HEK293 (cell line): ENCODE measurements at regions not wholly inside any gene's neighbourhood (a gene's known extent, or its start where the extent isn't known, plus 50 kb on each side); places are given as distances from the start of the nearest gene placed in this dataset.

Source experiments
- CTCF ChIA-PET: fragments of 350-600 bp; formaldehyde crosslinking; extraction: SDS; loops from one replicate; lab custom pipeline; 2021; ENCODE audit warnings: antibody characterized with exemption; lab: Yijun Ruan, JAX
- POLR2A ChIA-PET: fragments of 300-600 bp; formaldehyde crosslinking; extraction: SDS; loops from one replicate; lab custom pipeline; 2020; ENCODE audit warnings: antibody characterized with exemption, inconsistent platforms; lab: Yijun Ruan, JAX
- H3K27ac ChIP-seq: fragments of 200-500 bp; sonication (Bioruptor generic); 2 replicates; pipeline ENCODE4 v1.5.1; 2014; ENCODE audit warnings: low read depth, low read length, control low read depth, inconsistent platforms; ENCODE audit errors: extremely low read depth
- H3K36me3 ChIP-seq, 2 experiments: fragments of 200-500 bp in 1 of 2; sonication (Bioruptor generic) in 1 of 2; 1 replicate in 1 of 2; 2 replicates in 1 of 2; pipeline ENCODE4 v1.5.1; 2014 to 2017; ENCODE audit warnings: inconsistent platforms in 2 of 2, low read length in 2 of 2; ENCODE audit not compliant: control insufficient read depth in 2 of 2, insufficient read depth in 1 of 2
- H3K4me1 ChIP-seq: fragments of 200-500 bp; sonication (Bioruptor generic); 2 replicates; pipeline ENCODE4 v1.5.1; 2014; ENCODE audit warnings: mild to moderate bottlenecking, low read length, inconsistent platforms; ENCODE audit not compliant: control insufficient read depth, insufficient read depth
- H3K4me3 ChIP-seq: 2 replicates; pipeline ENCODE4 v1.5.1; 2011; ENCODE audit warnings: low read depth, mild to moderate bottlenecking, control low read depth, low read length, moderate library complexity
- H3K9me3 ChIP-seq: fragments of 200-500 bp; sonication (Bioruptor generic); 2 replicates; pipeline ENCODE4 v1.5.1; 2014; ENCODE audit warnings: low read depth, low read length, inconsistent platforms; ENCODE audit not compliant: control insufficient read depth, insufficient read depth
- RBAK ChIP-seq: fragments of 450-650 bp; formaldehyde crosslinking; IDR thresholded peaks from 2 replicates; pipeline ENCODE4 v1.5.1; 2016; ENCODE audit warnings: missing biosample characterization, missing genetic modification characterization
- SP2 ChIP-seq: fragments of 450-650 bp; formaldehyde crosslinking; IDR thresholded peaks from 2 replicates; pipeline ENCODE4 v1.5.1; 2016; ENCODE audit warnings: missing biosample characterization, missing genetic modification characterization
- ZBTB17 ChIP-seq: fragments of 450-650 bp; formaldehyde crosslinking; IDR thresholded peaks from 2 replicates; pipeline ENCODE4 v1.5.1; 2016; ENCODE audit warnings: missing biosample characterization, missing genetic modification characterization
- ZFP69B ChIP-seq: fragments of 450-650 bp; formaldehyde crosslinking; IDR thresholded peaks from 2 replicates; pipeline ENCODE4 v1.5.1; 2016; ENCODE audit warnings: missing biosample characterization, missing genetic modification characterization
- ZIC2 ChIP-seq: fragments of 450-650 bp; formaldehyde crosslinking; IDR thresholded peaks from 2 replicates; pipeline ENCODE4 v1.5.1; 2016; ENCODE audit warnings: missing biosample characterization, missing genetic modification characterization
- ZNF112 ChIP-seq: fragments of 450-650 bp; formaldehyde crosslinking; IDR thresholded peaks from 2 replicates; pipeline ENCODE4 v1.5.0; 2017; ENCODE audit warnings: missing biosample characterization, missing genetic modification characterization
- ZNF132 ChIP-seq: fragments of 450-650 bp; formaldehyde crosslinking; IDR thresholded peaks from 2 replicates; pipeline ENCODE4 v1.5.1; 2017; ENCODE audit warnings: missing biosample characterization, missing genetic modification characterization, borderline replicate concordance
- ZNF155 ChIP-seq: fragments of 450-650 bp; formaldehyde crosslinking; IDR thresholded peaks from 2 replicates; pipeline ENCODE4 v1.5.1; 2016; ENCODE audit warnings: missing biosample characterization, missing genetic modification characterization
- ZNF302 ChIP-seq: fragments of 450-650 bp; formaldehyde crosslinking; IDR thresholded peaks from 2 replicates; pipeline ENCODE4 v1.5.1; 2016; ENCODE audit warnings: missing biosample characterization, missing genetic modification characterization, low read depth
- ZNF404 ChIP-seq: fragments of 450-650 bp; formaldehyde crosslinking; IDR thresholded peaks from 2 replicates; pipeline ENCODE4 v1.5.1; 2017; ENCODE audit warnings: missing biosample characterization, missing genetic modification characterization
- ZNF660 ChIP-seq: fragments of 450-650 bp; IDR thresholded peaks from 2 replicates; pipeline ENCODE4 v1.5.1; 2018; ENCODE audit warnings: missing biosample characterization, mild to moderate bottlenecking, missing genetic modification characterization
- TF ChIP-seq, protein P1 (sequence below): fragments of 450-650 bp; formaldehyde crosslinking; IDR thresholded peaks from 2 replicates; pipeline ENCODE4 v1.5.1; 2016; ENCODE audit warnings: missing biosample characterization, missing genetic modification characterization
- TF ChIP-seq, protein P2 (sequence below): fragments of 450-650 bp; formaldehyde crosslinking; conservative IDR thresholded peaks from 2 replicates; pipeline ENCODE4 v1.5.1; 2016; ENCODE audit warnings: low read depth, missing biosample characterization, missing genetic modification characterization
- TF ChIP-seq, protein P3 (sequence below): fragments of 450-650 bp; formaldehyde crosslinking; optimal IDR thresholded peaks from 2 replicates; pipeline ENCODE3; 2016; ENCODE audit warnings: missing biosample characterization, mild to moderate bottlenecking, missing genetic modification characterization
- TF ChIP-seq, protein P4 (sequence below): fragments of 450-650 bp; IDR thresholded peaks from 2 replicates; pipeline ENCODE4 v1.5.1; 2018; ENCODE audit warnings: missing biosample characterization, mild to moderate bottlenecking, missing genetic modification characterization
- TF ChIP-seq, protein P5 (sequence below): fragments of 450-650 bp; formaldehyde crosslinking; conservative IDR thresholded peaks from 2 replicates; pipeline ENCODE4 v1.5.1; 2016; ENCODE audit warnings: low read depth, missing biosample characterization, missing genetic modification characterization

DNA sequence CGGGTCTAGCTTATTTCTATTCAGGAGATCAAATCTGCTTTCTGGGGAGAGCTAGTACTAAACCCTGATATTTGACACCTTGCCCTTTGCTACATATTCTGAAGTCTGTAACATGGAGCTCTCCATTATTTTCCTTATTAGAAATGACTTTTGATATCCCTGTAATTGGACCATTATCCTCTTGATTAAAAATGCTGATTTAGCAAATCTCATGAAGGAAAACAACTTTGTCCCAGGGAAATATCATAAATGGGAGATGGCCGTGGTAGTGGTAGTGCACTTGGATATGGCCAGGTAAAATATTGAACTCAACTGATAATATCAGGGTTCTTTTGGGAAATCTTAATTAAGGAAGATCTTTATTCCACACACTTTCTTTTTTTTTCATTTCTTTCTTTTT is 326.5 kb downstream of the RPRM start:
- Histone ChIP-seq H3K27ac (no peak overlapping the region), H3K4me1 (no peaks in the 10 kb centered on the region), H3K36me3 (no peaks in the 10 kb centered on the region), H3K4me3 (no peak overlapping the region), H3K9me3 (no peaks in the 10 kb centered on the region)
- TF ChIP-seq, protein P1, sequence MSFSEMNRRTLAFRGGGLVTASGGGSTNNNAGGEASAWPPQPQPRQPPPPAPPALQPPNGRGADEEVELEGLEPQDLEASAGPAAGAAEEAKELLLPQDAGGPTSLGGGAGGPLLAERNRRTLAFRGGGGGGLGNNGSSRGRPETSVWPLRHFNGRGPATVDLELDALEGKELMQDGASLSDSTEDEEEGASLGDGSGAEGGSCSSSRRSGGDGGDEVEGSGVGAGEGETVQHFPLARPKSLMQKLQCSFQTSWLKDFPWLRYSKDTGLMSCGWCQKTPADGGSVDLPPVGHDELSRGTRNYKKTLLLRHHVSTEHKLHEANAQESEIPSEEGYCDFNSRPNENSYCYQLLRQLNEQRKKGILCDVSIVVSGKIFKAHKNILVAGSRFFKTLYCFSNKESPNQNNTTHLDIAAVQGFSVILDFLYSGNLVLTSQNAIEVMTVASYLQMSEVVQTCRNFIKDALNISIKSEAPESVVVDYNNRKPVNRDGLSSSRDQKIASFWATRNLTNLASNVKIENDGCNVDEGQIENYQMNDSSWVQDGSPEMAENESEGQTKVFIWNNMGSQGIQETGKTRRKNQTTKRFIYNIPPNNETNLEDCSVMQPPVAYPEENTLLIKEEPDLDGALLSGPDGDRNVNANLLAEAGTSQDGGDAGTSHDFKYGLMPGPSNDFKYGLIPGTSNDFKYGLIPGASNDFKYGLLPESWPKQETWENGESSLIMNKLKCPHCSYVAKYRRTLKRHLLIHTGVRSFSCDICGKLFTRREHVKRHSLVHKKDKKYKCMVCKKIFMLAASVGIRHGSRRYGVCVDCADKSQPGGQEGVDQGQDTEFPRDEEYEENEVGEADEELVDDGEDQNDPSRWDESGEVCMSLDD (tag by site-specific recombination): no peak
- TF ChIP-seq, protein P2, sequence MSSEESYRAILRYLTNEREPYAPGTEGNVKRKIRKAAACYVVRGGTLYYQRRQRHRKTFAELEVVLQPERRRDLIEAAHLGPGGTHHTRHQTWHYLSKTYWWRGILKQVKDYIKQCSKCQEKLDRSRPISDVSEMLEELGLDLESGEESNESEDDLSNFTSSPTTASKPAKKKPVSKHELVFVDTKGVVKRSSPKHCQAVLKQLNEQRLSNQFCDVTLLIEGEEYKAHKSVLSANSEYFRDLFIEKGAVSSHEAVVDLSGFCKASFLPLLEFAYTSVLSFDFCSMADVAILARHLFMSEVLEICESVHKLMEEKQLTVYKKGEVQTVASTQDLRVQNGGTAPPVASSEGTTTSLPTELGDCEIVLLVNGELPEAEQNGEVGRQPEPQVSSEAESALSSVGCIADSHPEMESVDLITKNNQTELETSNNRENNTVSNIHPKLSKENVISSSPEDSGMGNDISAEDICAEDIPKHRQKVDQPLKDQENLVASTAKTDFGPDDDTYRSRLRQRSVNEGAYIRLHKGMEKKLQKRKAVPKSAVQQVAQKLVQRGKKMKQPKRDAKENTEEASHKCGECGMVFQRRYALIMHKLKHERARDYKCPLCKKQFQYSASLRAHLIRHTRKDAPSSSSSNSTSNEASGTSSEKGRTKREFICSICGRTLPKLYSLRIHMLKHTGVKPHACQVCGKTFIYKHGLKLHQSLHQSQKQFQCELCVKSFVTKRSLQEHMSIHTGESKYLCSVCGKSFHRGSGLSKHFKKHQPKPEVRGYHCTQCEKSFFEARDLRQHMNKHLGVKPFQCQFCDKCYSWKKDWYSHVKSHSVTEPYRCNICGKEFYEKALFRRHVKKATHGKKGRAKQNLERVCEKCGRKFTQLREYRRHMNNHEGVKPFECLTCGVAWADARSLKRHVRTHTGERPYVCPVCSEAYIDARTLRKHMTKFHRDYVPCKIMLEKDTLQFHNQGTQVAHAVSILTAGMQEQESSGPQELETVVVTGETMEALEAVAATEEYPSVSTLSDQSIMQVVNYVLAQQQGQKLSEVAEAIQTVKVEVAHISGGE: no peak
- TF ChIP-seq ZNF155 (tag by site-specific recombination) (no peak), SP2 (tag by site-specific recombination) (no peak), ZFP69B (tag by site-specific recombination) (no peak), ZIC2 (tag by site-specific recombination) (no peak)
- TF ChIP-seq, protein P3, sequence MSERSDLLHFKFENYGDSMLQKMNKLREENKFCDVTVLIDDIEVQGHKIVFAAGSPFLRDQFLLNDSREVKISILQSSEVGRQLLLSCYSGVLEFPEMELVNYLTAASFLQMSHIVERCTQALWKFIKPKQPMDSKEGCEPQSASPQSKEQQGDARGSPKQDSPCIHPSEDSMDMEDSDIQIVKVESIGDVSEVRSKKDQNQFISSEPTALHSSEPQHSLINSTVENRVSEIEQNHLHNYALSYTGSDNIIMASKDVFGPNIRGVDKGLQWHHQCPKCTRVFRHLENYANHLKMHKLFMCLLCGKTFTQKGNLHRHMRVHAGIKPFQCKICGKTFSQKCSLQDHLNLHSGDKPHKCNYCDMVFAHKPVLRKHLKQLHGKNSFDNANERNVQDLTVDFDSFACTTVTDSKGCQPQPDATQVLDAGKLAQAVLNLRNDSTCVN: no peak
- CTCF ChIA-PET: interaction anchor here (1.5 kb wide), 1 partner anchor 226 kb away, joined by 3 read pairs; no protein-coding TSS in a partner anchor
- POLR2A ChIA-PET: no interaction called here

DNA sequence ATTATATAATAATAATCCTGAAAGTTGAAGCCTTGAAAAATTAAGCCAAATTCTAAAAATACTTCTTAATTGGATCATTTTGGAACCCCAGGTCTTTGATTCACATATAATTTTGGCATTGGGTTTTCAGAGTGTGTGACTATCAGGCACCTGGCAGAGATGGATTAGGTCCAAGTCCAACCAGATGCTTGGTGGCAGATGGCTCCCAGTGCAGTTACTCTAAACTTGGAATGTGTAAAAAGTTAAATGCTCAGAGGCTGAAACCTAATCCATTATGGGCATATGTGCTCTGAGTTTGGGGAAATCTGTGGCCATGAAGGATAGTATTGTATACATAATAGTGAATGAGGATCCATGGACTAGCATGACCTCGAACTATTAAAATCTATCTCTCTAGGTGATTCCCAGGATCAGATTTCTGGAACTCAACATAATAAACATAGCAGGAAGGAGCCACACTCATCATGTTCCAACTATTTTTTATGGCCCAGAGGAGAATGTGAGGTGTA is 333.0 kb downstream of the RPRM start:
- H3K4me1 ChIP-seq: no peaks in the 10 kb centered on the region
- ChIA-PET POLR2A (no interaction called here), CTCF (no interaction called here)
- H3K36me3 ChIP-seq: no peaks in the 10 kb centered on the region
- TF ChIP-seq, protein P4, sequence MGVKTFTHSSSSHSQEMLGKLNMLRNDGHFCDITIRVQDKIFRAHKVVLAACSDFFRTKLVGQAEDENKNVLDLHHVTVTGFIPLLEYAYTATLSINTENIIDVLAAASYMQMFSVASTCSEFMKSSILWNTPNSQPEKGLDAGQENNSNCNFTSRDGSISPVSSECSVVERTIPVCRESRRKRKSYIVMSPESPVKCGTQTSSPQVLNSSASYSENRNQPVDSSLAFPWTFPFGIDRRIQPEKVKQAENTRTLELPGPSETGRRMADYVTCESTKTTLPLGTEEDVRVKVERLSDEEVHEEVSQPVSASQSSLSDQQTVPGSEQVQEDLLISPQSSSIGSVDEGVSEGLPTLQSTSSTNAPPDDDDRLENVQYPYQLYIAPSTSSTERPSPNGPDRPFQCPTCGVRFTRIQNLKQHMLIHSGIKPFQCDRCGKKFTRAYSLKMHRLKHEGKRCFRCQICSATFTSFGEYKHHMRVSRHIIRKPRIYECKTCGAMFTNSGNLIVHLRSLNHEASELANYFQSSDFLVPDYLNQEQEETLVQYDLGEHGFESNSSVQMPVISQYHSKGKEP (tag by site-specific recombination): no peak
- TF ChIP-seq RBAK (tag by site-specific recombination) (no peak), ZBTB17 (tag by site-specific recombination) (no peak), ZNF660 (tag by site-specific recombination) (no peak), ZNF112 (tag by site-specific recombination) (no peak)
- H3K27ac ChIP-seq: no peak overlapping the region
- H3K4me3 ChIP-seq: no peak overlapping the region
- H3K9me3 ChIP-seq: no peaks in the 10 kb centered on the region

DNA sequence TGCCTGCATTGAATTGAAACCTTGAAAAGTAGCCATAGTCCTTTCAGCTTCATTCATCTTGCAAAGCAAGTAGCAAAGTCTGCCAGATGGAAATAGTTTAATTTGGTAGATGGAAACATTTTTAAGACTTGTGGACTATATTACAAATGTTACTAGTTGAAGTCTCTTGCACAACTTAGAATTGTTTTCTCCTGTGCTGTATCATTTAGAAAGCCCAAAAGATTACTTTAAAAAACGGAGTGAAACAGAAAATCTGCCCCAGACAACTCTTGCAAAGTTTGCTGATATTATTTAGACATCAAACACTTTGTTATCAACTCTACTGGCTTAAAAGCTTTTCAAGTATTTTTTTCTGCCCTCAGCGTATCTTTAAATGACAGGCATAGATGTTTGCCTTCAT is 335.0 kb downstream of the RPRM start:
- no peak overlapping the region for H3K27ac ChIP-seq
- H3K4me3 ChIP-seq: no peak overlapping the region
- CTCF ChIA-PET: interaction anchor here (0.6 kb wide), 1 partner anchor 1449 kb away, joined by 3 read pairs; no protein-coding TSS in a partner anchor
- H3K36me3 ChIP-seq: no peaks in the 10 kb centered on the region
- H3K9me3 ChIP-seq: no peaks in the 10 kb centered on the region
- POLR2A ChIA-PET: no interaction called here
- no peaks in the 10 kb centered on the region for H3K4me1 ChIP-seq
- no peak for TF ChIP-seq ZNF302 (tag by site-specific recombination)
- TF ChIP-seq, protein P5, sequence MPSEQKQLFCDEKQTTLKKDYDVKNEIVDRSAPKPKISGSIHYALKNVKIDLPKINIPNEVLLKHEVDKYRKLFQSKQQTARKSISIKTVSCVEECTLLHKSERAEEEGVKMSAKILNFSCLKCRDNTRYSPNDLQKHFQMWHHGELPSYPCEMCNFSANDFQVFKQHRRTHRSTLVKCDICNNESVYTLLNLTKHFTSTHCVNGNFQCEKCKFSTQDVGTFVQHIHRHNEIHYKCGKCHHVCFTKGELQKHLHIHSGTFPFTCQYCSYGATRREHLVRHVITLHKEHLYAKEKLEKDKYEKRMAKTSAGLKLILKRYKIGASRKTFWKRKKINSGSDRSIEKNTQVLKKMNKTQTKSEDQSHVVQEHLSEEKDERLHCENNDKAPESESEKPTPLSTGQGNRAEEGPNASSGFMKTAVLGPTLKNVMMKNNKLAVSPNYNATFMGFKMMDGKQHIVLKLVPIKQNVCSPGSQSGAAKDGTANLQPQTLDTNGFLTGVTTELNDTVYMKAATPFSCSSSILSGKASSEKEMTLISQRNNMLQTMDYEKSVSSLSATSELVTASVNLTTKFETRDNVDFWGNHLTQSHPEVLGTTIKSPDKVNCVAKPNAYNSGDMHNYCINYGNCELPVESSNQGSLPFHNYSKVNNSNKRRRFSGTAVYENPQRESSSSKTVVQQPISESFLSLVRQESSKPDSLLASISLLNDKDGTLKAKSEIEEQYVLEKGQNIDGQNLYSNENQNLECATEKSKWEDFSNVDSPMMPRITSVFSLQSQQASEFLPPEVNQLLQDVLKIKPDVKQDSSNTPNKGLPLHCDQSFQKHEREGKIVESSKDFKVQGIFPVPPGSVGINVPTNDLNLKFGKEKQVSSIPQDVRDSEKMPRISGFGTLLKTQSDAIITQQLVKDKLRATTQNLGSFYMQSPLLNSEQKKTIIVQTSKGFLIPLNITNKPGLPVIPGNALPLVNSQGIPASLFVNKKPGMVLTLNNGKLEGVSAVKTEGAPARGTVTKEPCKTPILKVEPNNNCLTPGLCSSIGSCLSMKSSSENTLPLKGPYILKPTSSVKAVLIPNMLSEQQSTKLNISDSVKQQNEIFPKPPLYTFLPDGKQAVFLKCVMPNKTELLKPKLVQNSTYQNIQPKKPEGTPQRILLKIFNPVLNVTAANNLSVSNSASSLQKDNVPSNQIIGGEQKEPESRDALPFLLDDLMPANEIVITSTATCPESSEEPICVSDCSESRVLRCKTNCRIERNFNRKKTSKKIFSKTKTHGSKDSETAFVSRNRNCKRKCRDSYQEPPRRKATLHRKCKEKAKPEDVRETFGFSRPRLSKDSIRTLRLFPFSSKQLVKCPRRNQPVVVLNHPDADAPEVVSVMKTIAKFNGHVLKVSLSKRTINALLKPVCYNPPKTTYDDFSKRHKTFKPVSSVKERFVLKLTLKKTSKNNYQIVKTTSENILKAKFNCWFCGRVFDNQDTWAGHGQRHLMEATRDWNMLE: no peak
- TF ChIP-seq ZNF132 (tag by site-specific recombination): no peak
- no peak for TF ChIP-seq ZNF404 (tag by site-specific recombination)
